Spleen (tissue), 7 donors: ENCODE measurements at regions not wholly inside any gene's neighbourhood (a gene's known extent, or its start where the extent isn't known, plus 50 kb on each side); places are given as distances from the start of the nearest gene placed in this dataset.

Experiments used
- CTCF ChIP-seq, 11 experiments: fragments of 200-600 bp in 7 of 11; fragments of 450-650 bp in 4 of 11; sonication (generic) in 4 of 11; IDR thresholded peaks in 8 of 11; conservative IDR thresholded peaks in 3 of 11; 1 replicate in 7 of 11; 2 replicates in 4 of 11; pipeline versions ENCODE4 v1.4.0 to v1.8.0; 2016 to 2021; ENCODE audit warnings: antibody characterized with exemption in 11 of 11, inconsistent platforms in 4 of 11, mild to moderate bottlenecking in 1 of 11
- POLR2A ChIP-seq, 3 donors: fragments of 450-650 bp; IDR thresholded peaks; one replicate each; pipeline ENCODE4 v1.5.1; 2017; ENCODE audit warnings: antibody characterized with exemption in 3 of 3, mild to moderate bottlenecking in 1 of 3
- donor health status: DM: no; HTN: no; CAD: no; lungs with moderate emphysema.
- donor health status: DM: no; HTN: no; CAD: no.
- donor health status: DM: no; HTN: no; CAD: no.

- no peak for TF ChIP-seq POLR2A (IDR thresholded peaks at IDR 0.05)
- TF ChIP-seq CTCF (IDR thresholded peaks at IDR 0.05 in 8 of 11, conservative IDR thresholded peaks at IDR 0.05 in 3 of 11): no peak
These were observed 94.7 kb upstream of the NRIP1 start for GRCh38 chr21:15159382-15160020.
